HG02610 (cell line): ENCODE measurements at regions not wholly inside any gene's neighbourhood (a gene's known extent, or its start where the extent isn't known, plus 50 kb on each side); places are given as distances from the start of the nearest gene placed in this dataset.
"Not testable (repeated sequence)": the region's sequence is repeated elsewhere in the genome, so short reads cannot be mapped to it uniquely, and the experiment has no call there.

Experiments
- ATAC-seq: cut with Tn5 transposase; IDR thresholded peaks from one replicate; pipeline ENCODE4 v1.9.1; 2021; ENCODE audit warnings: mild to moderate bottlenecking, moderate library complexity; ENCODE audit not compliant: unreplicated experiment

DNA sequence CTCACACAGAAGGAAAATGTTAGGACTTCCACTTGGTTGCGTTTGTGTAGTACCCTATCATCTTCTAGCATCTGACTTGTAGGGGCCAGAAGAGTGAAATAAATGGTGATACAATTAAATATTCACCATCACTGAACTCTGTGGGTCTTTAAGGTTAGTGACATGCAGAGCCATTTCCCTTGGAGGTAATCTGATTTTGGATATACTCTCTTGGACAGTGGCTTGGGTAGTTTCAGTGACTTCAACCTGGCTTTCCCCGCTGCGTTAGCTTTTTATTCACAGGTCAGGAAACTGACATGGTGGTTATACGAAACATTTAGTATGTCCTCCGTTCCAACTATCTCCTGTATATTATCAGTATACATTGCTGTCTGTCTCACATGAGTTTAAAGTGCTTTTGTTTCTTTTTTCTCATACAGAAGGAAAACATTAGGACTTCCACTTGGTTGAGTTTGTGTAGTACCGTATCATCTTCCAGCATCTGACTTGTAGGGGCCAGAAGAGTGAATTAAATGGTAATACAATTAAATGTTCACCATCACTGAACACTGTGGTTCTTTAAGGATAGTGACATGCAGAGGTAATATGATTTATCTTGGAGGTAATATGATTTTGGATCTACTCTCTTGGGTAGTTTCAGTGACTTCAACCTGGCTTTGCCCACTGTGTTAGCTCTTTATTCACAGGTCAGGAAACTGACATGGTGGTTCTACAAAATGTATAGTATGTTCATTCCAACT lies 883.6 kb downstream of the TAF11L14 start:
- no peak for ATAC-seq

DNA sequence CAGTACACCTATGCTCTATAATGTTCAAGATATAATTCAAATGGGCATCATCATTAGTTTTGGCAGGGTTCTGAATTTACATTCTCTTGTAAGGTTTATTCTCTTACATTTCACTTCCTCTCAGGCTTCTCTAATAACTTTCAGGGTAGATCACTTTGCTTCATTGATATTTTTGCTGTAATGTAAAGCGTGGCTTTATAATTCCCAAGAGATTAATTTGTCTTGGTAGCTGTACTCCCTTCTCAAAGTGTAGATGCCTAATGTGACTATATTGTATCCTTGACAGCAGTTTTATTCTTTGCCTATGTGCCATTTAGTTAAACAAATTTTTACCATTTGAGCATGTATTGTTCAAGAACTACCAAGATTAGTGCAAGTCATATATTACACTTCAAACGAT lies 889.1 kb downstream of the TAF11L14 start:
- ATAC-seq: no peak

DNA sequence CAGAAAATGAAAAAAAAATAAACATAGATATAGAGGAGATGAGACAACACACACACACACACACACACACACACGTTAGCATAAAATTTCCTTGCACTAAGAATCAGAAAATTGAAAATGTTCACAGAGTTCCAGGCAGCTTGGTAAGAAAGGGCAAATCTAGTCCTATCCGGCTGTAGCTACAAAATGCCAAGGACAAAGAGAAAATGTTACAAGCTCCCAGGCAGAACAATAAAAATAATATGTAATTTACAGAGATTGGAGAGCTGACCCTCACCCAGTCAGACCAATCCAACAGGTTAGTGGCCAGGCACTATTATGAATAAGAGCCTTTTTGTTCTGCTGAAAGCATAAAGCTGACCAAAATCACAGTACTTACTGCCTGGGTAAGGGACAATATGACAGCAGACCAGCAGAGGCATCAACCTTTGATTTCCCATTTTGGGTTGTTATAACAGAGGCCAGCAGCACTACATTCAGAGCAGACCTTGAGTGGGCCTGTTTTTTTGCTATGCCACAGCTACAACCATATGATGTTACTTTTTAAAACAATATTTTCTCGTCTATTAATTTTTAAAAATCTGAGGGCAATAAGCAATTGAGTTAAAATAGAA lies 892.6 kb downstream of the TAF11L14 start:
- ATAC-seq: no peak

- ATAC-seq: no peak
Observed at GRCh38 chr5:18533137-18533536, 898.9 kb downstream of the TAF11L14 start.

GRCh38 chr5:18534119-18534518 lies 899.9 kb downstream of the TAF11L14 start:
- ATAC-seq: no peak

DNA sequence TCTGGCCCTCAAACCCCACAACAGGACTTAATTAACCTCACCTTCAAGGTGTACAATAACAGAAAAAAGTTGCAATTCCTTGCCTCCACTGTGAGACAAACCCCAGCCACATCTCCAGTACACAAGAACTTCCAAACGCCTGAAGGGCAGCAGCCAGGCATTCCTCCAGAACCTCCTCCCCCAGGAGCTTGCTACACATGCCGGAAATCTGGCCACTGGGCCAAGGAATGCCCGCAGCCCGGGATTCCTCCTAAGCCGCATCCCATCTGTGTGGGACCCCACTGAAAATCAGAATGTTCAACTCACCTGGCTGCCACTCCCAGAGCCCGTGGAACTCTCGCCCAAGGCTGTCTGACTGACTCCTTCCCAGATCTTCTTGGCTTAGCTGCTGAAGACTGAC lies 901.5 kb downstream of the TAF11L14 start:
- ATAC-seq: not testable (repeated sequence)

DNA sequence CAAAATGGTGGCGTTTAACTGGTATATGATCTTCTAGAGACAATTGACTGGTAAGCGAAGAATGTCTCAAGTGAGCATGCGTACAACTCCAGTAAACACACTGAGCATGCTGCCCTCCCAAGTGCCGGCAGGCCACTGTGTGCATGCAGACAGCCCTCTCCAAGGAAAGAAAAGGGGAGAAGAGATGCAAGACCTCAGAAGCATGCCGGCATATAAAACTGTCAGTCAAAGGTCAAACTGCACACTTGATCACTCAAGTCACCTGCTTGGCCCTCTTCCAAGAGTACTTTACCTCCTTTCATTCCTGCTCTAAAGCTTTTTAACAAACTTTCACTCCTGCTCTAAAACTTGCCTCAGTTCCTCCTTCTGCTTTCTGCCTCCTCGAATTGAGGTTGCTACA lies 910.2 kb downstream of the TAF11L14 start:
- no peak for ATAC-seq

DNA sequence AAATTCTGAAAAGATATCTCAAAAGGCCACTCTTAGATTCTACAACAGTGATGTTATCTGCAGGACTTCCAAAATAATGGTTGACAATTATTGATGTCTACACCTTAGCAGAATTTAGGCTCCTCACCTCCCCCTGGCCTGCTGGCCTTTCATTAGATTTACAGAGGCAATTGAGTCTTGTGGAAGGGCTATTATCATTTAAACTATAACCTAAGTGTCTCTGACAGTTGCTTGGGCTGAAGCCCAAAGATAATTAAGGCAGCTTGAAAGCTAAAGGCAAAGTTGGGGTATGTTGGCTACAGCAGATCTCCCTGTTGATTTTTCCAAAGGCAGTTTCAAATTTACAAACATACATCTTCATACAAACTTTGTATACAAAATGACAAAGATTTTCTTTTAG lies 912.3 kb downstream of the TAF11L14 start:
- no peak for ATAC-seq

GRCh38 chr5:18551716-18552115 lies 917.5 kb downstream of the TAF11L14 start:
- ATAC-seq: no peak

- ATAC-seq: no peak
Observed at GRCh38 chr5:18553269-18553668, 919.0 kb downstream of the TAF11L14 start.

- no peak for ATAC-seq
Observed at GRCh38 chr5:18560602-18561001, 926.3 kb downstream of the TAF11L14 start.

DNA sequence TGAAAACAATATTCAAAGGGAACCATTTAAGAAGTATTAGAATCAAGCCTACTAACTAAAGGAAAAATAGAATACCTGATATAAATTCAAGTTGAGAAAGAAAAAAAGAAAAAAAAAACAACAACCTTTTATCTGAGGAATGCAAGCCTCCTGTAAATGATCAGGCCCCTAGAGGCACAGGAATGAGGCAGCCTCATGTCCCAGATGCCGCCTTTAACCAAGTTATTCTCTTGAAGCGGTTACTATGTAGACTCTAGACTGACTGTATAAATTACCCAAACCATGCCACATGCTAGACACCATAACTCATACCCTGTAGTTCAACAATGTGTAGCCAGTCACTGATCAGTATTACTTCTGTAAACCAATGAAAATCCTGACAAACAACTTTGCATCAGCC lies 929.6 kb downstream of the TAF11L14 start:
- no peak for ATAC-seq

- ATAC-seq: no peak
Observed at GRCh38 chr5:18566671-18567070, 932.4 kb downstream of the TAF11L14 start.

- ATAC-seq: no peak
Observed at GRCh38 chr5:18576586-18576985, 942.3 kb downstream of the TAF11L14 start.

GRCh38 chr5:18601185-18601584 lies 966.9 kb downstream of the TAF11L14 start:
- ATAC-seq: no peak

DNA sequence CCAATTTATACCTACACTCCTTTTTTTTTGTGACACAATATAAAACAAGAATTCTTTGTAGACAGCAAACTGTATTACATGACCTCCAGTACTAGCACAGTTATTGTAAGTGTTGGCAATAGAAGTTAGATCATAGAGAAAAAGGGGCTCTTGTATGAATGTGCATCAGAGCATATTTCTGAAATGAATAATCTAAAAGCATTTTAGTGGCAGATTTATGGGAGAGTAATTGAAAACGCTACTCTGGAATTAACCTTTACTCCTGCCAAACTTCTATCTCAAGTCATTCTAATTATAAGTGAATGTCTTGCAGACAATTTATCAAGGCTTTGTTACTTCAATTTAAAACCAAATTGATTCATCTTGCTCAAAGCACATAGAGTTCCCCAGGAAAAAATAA lies 968.1 kb downstream of the TAF11L14 start:
- ATAC-seq: no peak

DNA sequence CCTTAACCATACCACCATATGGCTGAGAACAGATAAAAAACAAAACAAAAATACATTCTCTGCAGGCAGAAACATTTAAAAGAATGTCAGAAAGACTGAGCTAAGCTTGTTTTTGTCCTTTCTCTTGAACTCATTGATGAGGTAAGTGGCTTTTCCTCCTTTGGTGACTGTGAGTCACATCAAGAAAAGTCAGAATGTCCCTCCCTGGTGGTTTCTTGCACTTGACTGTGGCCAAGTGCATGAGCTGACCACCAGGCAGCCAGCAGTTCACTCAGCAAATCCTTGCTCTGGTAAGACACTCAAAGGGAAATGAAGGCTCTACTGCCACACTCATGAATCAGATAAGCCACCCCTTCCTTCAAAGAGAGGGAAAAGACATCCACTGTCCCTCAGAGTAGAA lies 970.9 kb downstream of the TAF11L14 start:
- peak; percentile 63 for ATAC-seq

DNA sequence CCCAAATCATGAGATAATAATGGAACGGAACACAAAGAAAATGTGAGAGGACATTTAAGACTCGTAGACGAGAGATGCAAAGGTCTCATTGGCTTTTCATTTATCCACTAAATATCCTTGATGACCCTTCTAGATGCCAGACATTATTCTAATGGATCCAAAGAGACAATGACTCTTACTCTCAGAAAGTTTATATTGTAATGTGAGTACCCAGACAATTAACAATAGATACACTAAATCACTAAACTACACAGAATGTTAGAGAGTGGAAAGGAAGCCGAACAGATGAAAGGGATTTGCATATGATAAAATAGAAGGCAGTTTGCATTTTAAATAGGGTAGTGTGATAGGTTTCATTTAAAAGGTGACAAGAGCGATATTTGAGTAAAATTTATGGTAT lies 973.3 kb downstream of the TAF11L14 start:
- ATAC-seq: no peak

DNA sequence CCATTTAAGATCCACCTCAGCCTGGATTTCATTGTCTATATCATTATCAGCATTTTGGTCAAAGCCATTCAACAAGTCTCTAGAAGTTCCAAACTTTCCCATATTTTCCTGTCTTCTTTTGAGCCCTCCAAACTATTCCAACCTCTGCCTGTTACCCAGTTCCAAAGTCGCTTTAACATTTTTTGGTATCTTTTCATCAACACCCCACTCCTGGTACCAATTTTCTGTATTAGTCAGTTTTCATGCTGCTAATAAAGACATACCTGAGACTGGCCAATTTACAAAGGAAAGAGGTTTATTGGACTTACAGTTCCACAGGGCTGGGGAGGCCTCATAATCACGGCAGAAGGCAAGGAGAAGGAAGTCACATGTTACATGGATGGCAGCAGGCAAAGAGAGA lies 982.9 kb downstream of the TAF11L14 start:
- ATAC-seq: not testable (repeated sequence)

GRCh38 chr5:18630458-18631045 lies 996.3 kb downstream of the TAF11L14 start:
- ATAC-seq: no peak

- no peak for ATAC-seq
Observed at GRCh38 chr5:18652404-18653215, 1018.4 kb downstream of the TAF11L14 start.
